RPMI7951 (cell line): ENCODE measurements at regions not wholly inside any gene's neighbourhood (a gene's known extent, or its start where the extent isn't known, plus 50 kb on each side); places are given as distances from the start of the nearest gene placed in this dataset.

Experiments
- DNase-seq: peaks from one replicate; pipeline ENCODE4 v3.0.0-alpha.2; 2012; ENCODE audit warnings: low read depth

GRCh38 chr18:6465281-6465680 lies 50.6 kb upstream of the L3MBTL4 start:
- DNase-seq, result no peak

- no peak for DNase-seq
Measured at GRCh38 chr18:6476190-6476589, 61.5 kb upstream of the L3MBTL4 start.

- no peak for DNase-seq
Measured at GRCh38 chr18:6476880-6477279, 62.2 kb upstream of the L3MBTL4 start.

GRCh38 chr18:6478121-6478520 lies 63.4 kb upstream of the L3MBTL4 start:
- no peak for DNase-seq

GRCh38 chr18:6479699-6480098 lies 65.0 kb upstream of the L3MBTL4 start:
- no peak for DNase-seq

GRCh38 chr18:6482198-6482977 lies 67.7 kb upstream of the L3MBTL4 start:
- no peak for DNase-seq

- DNase-seq, result no peak
Measured at GRCh38 chr18:6484659-6485058, 69.9 kb upstream of the L3MBTL4 start.

GRCh38 chr18:6486313-6486712 lies 71.6 kb upstream of the L3MBTL4 start:
- no peak for DNase-seq

- no peak for DNase-seq
Measured at GRCh38 chr18:6486764-6487426, 72.2 kb upstream of the L3MBTL4 start.

- DNase-seq, result no peak
Measured at GRCh38 chr18:6487968-6488367, 73.3 kb upstream of the L3MBTL4 start.

- DNase-seq, result no peak
Measured at GRCh38 chr18:6488956-6489355, 74.2 kb upstream of the L3MBTL4 start.

- no peak for DNase-seq
Measured at GRCh38 chr18:6489977-6490376, 75.3 kb upstream of the L3MBTL4 start.

GRCh38 chr18:6493194-6493593 lies 78.5 kb upstream of the L3MBTL4 start:
- DNase-seq, result no peak

- DNase-seq, result no peak
Measured at GRCh38 chr18:6495536-6495935, 80.8 kb upstream of the L3MBTL4 start.

- no peak for DNase-seq
Measured at GRCh38 chr18:6497543-6497942, 82.8 kb upstream of the L3MBTL4 start.

GRCh38 chr18:6498289-6498856 lies 83.7 kb upstream of the L3MBTL4 start:
- DNase-seq, result no peak

GRCh38 chr18:6504605-6505497 lies 90.1 kb upstream of the L3MBTL4 start:
- DNase-seq, result no peak

GRCh38 chr18:6505498-6505875 lies 90.8 kb upstream of the L3MBTL4 start:
- DNase-seq, result no peak

GRCh38 chr18:6509417-6509816 lies 94.7 kb upstream of the L3MBTL4 start:
- no peak for DNase-seq

GRCh38 chr18:6509832-6510231 lies 95.1 kb upstream of the L3MBTL4 start:
- no peak for DNase-seq

- no peak for DNase-seq
Measured at GRCh38 chr18:6520901-6521300, 106.2 kb upstream of the L3MBTL4 start.

- DNase-seq, result no peak
Measured at GRCh38 chr18:6521803-6522418, 107.2 kb upstream of the L3MBTL4 start.
